HG03342 (cell line): ENCODE measurements at regions not wholly inside any gene's neighbourhood (a gene's known extent, or its start where the extent isn't known, plus 50 kb on each side); places are given as distances from the start of the nearest gene placed in this dataset.
"Not testable (repeated sequence)": the region's sequence is repeated elsewhere in the genome, so short reads cannot be mapped to it uniquely, and the experiment has no call there.

Experiments
- ATAC-seq: cut with Tn5 transposase; IDR thresholded peaks from one replicate; pipeline ENCODE4 v1.9.1; 2021; ENCODE audit warnings: mild to moderate bottlenecking, moderate library complexity; ENCODE audit not compliant: unreplicated experiment

DNA sequence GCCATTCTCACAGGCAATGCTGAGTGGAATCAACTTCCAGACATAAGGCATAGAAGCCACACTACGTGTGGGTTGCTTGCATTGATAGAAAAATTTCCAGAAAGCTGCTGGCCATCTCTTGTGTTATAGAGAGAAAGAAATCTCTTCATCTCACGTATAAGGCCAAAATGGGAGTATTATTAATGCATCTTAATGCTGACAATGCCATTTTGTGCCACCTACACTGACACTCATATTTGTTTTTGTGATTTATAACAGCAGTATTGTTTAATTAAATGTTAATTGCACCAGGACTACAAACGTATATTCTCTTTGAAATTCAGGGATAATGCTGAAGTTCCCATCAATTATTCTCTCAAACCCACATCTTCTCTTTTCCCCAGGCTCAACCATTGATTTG, 56.1 kb upstream of the TMEM132D start:
- no peak for ATAC-seq

DNA sequence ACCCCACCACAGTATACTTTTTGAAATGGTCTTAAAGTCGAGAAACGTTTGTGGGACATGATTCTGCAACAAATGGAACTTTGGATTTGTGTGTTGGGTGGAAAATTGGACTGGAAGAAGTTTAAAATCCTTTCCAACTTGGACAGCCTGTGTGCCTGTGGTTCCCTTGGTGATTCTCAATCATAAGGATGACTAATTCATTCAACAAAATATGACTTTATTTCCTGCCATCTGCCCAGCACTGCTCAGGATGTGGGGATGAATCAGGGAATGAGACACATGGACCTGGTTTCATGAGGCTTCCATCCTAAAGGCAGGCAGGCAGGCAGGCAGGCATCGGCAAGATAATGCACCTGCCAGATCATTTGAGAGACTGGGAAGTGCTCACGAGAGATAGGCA, 57.3 kb upstream of the TMEM132D start:
- ATAC-seq: no peak

DNA sequence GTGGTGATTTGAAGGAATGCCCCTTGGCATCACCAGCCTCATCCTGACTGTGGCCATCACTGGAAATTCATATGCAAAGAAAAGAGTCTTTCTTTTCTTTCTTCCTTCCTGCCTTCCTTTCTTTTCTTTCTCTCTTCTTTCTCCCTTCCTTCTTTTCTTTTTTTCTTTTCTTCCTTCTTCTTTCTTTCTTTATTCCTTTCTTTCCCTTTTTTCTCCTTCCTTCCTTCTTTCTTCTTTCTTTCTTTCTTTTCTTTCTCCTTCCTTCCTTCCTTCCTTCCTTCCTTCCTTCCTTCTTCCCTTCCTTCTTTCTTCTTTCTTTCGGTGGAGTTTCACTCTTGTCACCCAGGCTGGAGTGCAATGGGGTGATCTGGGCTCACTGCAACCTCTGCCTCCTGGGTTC, 58.0 kb upstream of the TMEM132D start:
- no peak for ATAC-seq

DNA sequence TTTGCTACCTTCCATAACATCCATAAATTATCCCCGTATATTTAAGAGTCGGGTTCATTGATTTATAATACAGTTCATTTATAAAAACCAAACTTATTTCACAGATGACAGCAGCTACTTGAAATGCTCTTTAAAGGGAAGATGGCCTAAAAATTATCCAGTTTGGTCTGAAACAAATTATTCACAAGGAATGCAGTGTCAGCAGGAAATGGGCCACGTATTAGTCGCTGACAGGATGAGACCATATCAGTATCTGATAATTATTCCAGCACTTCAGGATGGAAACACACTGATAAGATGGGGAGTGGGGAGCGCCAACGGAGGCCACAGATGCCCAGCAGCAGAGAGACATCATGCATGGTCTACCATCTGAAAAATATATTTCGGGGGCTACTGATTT, 60.5 kb upstream of the TMEM132D start:
- ATAC-seq: no peak

DNA sequence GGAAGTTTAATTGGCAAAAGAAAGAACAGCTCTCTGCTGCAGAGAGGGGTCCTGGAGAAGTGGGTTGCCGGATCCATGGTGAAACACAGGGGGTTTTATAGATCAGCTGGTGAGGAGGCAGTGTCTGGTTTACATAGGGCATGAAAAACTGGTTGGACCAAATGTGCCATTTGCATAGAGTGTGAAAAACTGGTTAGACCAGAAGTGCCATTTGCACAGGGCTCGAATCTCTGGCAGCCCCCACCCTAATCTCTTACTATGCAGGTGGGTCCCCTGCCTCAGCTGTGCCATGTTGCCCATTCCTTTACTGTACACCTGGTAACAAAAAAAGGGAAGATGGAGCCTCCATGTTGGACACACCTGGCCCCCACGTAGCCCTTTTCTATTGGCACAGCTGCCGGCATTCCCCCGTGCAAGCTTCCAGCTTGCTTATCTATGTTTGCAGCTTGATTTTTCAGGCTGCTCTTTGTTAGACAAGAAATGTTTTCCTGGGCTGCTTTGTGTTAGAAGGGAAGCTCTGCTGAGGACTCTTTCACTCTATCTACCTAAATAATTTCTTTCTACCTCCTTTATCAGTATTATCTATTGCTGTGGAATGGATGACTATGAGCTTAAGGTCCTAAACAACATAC, 61.1 kb upstream of the TMEM132D start:
- no peak for ATAC-seq

DNA sequence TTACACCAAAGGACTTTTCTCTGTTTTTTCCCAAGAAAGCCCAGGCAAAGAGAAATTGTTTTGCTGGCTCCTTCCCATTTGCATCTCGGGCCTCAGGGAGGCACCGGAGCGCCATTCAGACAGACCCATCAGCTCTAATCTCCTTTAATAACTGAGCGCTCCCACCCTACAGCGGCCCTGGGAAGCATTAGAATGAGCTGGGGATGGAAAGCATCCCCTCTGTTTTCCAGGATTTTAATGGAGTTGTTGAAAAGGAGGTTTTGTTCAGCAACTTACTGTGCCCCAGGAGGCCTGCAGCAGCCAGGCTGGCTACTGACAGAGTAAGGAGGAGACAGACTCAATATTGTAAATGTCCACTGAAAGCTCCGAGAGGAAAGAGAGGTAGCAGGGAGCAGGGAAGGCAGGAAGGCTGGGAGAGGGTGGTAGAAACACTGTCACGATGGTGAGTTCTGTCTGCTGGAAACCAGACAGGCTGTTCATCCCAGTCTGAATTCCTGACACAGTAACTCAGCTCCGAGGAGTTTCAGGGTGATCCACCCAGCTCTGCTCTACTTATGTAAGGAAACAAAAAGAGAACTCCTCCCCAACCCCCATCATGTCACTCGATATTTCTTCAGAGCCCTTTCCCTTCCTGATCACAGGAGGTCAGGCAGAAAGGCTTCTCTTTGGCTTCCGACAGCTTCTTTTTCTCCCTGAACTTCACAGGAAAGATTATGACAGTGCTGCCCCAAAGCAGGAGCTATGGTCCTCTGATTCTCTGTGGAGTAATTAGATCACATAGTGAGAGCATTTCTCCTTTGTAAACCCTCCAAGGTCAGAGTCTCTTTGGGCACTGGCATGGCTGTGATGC, 62.5 kb upstream of the TMEM132D start:
- no peak for ATAC-seq

DNA sequence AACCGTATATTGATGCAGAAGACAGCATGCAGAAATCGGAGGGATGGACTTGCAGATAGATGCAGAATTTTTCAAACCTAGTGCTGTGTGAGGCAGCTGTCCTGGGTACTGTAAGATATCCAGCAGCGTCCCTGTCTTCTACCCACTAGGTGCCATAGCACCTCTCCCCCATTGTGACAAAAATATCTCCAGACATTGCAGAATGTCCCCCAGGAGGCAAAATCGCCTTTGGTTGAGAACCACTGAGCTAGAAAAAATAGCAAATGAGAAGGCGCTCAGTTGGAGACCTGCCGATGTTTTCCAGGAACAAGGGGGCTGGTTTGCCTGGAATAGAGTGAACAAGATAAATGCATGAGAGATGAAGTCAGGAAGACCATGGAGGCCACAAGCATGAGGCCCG, 67.9 kb upstream of the TMEM132D start:
- no peak for ATAC-seq

DNA sequence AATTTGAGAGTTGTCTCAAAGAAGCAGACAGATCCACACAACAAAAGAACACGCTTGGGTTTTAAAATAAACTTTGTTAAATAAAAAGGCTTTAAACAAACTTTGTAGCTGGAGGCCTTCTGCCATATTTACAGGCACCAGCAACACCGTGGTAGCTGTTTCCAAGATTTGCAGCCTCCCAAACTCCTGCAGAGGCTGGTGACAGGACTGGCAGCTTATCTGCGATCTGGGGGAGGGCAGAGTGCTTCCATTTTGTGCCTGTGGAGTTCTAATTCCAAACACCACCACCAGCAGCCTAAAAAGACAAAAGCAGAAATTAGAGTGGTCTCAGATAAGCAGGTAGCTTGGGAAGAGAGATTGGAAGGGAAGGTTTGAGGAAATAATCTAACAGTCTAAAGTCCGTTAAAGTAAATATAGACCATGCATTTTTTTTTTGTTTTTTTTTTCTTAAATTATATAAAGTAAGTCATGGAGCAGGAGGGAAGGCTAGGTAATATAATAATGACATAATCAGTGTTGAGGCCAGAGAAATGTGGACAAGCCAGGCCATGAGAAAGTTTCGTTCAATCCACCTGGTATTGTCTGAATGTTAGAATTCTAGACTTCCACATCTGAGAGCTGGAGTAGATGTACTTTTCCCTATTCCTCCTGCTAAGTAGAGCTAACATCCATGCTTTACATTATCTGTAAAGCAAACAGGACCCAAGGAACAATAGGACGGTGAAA, 69.6 kb upstream of the TMEM132D start:
- ATAC-seq: no peak

DNA sequence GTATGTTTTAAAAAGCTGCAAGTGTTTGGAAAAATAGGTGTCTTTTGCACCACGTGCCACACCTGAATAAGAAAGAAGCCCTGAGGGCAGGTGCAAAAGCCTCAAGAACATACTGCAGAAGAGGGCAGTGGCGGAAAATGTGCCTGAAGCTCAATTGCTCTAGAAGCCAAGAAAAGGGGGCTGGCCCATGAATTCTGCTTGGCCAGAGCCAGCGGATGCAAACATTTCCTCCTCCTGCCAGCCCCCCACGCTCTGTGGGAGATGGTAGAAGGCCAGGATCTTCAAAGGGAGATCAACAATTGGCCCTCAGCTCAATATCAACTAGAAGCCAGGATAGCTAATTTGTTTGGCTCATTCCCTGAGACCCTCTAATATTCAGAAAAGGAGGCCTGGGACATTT, 80.3 kb upstream of the TMEM132D start:
- no peak for ATAC-seq

DNA sequence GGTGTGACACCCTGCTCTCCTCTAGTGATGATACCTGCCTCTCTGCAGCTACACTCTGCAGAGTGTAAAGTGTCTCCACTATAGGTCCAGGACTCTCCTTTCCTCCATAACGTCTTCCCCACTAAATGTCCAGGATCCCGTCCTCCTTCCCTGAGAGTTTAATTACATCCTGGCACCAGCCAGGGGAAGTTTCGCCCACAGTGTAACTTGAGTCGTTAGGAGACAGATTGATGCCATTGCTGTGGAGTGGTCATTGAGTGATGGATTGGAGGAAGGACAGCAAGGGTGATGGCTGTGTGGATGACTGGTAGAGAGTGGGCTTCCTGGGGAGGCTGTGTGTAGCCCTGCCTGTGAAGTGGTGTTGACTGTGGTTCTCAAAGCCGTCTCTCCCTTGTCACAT, 84.0 kb upstream of the TMEM132D start:
- ATAC-seq: no peak

DNA sequence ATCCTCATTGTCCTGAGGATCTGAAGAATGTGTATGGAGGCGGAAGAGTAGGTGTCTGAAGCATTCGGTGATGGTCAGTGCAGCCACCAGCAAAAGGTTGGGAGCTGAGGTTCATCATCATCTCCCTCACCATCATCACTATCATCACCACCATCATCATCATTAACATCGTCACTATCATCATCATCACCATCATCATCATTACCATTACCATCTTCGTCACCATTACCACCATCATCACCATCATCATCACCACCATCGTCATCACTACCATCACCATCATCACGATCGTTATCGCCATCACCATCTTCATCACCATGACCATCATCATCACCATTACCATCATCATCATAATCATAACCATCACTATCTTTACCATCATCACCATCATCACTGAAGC, 90.8 kb upstream of the TMEM132D start:
- no peak for ATAC-seq

DNA sequence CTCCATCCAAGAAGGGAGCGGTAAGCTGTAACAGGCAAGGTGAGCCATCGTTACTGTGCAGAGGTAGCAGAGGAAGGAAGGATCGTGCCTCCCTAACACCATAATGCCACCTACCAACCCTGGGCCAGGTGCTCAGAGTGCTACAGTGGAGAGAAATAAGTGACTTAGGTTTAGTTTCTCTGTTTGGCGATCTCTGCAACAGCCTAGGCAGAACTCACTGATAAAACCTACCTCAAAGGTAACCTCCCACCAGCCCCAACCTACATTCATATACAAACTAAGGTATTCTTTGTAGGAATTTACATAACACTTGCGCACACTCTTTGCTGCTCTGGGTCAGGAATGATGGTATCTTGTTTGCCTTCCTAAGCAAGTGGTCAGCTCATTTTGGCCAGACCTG, 93.4 kb upstream of the TMEM132D start:
- ATAC-seq: no peak

DNA sequence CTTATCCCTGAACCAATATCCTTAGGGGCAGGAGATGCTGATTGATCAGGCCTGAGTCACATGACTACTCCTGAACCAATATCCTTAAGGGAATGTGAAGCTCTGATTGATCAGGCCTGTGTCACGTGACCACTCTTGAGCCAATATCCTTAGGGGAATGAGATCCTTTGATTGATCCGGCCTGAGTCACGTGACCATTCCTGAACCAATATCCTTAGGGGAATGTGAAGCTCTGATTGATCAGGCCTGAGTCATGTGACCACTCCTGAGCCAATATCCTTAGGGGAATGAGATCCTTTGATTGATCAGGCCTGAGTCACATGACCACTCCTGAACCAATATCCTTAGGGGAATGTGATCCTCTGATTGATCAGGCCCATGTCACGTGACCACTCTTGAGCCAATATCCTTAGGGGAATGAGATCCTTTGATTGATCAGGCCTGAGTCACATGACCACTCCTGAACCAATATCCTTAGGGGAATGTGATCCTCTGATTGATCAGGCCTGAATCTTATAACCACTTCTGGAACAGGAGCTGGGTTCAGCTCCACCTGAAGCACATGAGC, 100.6 kb upstream of the TMEM132D start:
- not testable (repeated sequence) for ATAC-seq

DNA sequence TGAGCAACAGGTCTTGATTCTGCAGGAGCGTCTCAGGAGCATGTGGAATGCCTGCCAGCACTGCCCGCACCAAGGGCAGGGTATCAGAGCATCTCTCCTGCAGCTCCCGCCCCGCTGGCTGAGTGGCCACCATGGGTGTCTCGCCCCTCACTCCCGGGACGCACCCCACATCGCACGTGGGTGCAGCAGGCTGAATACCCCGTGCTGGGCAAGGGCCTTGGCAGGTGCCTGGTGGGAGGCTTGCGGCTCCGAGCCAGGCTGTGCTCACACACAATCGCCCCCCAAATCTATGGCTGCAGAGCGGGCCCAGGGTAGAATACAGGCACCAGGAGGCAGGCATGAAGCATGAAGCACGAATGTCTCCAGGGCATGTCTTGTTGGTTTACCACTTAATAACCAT, 103.9 kb upstream of the TMEM132D start:
- ATAC-seq: no peak

DNA sequence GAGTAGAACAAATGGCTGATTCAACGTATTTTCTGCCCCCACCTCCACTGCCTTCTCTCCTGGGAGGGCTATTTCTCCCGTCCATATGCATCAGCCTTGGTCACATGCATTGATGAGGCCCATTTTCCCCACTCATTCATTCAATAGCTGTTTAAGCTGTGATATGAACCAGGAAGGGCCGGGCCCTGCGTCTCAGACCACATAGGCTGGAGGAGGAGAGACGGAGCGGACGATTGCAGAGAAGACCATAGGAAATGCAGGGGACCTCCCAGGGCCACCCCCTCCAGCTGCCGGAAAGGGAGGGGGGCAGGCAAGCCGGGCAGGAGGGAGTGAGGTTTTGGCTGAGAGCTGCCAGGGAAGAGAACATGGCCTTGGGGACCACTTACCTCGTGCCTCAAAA, 104.4 kb upstream of the TMEM132D start:
- ATAC-seq: no peak

DNA sequence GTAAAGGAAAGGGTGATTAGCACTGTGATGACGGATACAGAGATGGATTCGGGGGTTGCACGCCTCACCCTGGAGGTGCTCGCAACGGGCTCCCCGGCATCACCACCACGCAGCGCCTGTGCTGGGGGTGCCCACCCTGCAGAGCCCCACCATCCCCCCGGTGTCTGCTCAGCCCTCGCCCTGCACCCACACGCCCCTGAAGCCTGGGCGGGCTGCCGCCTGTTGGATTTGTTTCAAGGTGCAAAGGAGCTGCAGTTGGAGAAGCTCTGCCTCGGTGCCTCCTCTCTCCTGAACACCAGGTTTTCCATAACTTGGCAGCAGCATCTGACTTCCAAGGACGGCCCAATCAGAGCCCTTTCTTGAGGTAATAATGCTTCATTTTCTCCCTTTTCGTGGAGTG, 106.1 kb upstream of the TMEM132D start:
- ATAC-seq: no peak

DNA sequence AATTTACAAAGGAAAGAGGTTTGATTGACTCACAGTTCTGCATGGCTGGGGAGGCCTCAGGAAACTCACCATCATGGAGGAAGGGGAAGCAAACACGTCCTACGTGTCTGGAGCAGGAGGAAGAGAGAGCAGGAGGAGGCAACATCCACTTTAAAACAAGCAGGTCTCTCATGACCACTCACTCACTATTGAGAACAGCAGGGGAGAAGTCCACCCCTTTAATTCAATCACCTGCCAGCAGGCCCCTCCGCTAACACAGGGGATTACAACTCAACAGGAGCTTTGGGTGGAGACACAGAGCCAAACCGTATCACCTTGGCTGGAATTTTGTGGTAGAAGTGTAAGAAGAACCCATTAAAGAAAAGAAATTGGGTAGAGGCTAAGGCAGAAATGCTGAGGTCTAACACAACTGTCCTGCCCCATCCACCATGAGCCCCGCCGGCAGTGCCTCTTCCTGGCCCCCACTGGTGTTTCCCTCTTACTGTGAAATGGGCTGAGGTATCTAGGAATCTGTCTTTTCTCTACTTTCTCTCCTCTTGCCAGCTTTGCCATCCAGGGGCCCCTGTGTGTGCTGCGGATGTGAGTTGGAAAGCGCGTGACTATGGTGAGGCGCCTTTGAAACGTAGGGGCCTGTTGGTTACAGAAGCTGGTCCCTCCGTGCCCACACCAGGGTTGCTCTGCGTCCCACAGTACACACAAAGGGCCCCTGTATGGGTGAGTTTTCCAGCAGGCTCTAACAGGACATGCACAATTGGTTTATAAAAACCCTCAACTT, 108.0 kb upstream of the TMEM132D start:
- no peak for ATAC-seq

DNA sequence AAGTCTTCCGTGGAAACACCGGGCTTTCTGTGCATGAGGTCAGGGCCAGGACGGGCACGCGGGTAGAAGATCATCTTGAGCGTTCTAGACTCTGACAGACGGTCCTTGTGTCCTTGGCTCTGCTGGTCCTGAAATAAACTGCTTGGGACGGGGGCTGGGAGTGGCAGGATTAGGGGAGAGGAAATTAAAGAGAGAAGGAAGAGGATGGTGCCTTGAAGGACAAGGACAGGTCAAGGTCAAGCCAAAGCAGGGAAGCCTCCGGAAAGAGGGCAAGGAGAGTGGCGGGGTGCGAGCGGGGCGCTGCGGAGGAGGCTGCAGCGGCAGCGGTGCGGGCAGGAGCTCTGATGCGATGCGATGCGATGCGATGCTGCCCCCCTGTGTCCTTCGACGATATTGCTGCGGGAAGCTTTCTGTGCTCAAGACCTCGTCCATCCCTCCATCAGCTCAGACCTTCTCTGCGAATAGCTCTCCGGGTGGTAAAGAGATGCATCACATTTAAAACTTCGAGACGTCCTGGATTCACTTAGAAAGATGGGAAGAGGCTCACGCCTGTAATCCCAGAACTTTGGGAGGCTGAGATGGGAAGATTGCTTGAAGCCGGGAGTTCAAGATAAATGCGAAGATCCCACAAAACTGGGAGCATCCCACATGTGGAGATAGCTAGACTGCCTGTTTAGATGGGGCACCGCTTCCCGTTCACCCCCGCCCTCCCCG, 110.1 kb upstream of the TMEM132D start:
- peak; percentile 74 for ATAC-seq

DNA sequence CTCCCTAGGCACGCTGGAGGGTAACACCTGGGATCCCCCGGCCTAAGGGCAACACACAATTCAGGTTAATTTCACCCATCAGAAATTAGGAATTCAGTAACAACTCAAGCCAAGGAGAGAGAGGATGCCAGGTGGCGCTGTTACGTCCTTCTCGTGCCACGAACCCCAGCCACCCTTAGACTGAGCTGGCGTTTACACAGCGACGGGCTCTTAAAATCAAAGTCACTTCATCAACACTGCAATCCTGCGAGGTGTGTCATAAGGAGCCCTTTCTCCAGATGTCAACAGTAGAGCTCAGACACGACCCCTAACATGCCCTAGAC, 110.6 kb upstream of the TMEM132D start:
- ATAC-seq: no peak

DNA sequence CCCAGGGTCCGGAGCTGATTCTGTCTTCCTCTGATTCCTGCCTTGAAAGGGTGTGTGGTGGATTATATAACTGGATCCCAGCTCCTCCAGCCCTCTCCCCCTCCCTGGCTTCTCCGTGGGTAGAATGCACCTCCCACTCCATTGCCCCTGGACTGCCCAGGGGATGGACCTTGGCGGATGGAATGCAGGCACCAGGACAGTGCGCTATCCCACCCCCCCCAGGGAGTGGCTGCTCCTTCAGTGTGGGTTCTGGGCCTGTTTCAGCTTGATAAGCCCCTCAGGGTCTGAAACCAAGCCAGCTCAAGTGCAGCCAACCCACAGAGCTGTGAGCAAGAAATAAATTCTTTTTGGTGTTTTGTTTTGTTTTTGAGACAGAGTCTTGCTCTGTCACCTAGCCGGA, 112.4 kb upstream of the TMEM132D start:
- ATAC-seq: no peak
